DOHH2 (cell line): ENCODE measurements at regions not wholly inside any gene's neighbourhood (a gene's known extent, or its start where the extent isn't known, plus 50 kb on each side); places are given as distances from the start of the nearest gene placed in this dataset.

Experiments used
- H3F3A ChIP-seq: fragments of 200-600 bp; sonication (generic), shearing (Covaris generic); 2 replicates; pipeline ENCODE4 v1.6.0; 2016; ENCODE audit warnings: antibody characterized with exemption, mild to moderate bottlenecking; ENCODE audit not compliant: control insufficient read depth, insufficient read depth
- H3K27ac ChIP-seq: fragments of 200-600 bp; sonication (generic); 2 replicates; pipeline ENCODE4 v1.5.1; 2014; ENCODE audit warnings: low read depth, mild to moderate bottlenecking, low read length, moderate library complexity
- H3K27me3 ChIP-seq: fragments of 200-600 bp; sonication (generic); 2 replicates; pipeline ENCODE4 v1.6.1; 2014; ENCODE audit warnings: mild to moderate bottlenecking, low read length, mixed read lengths; ENCODE audit not compliant: control insufficient read depth
- H3K36me3 ChIP-seq: fragments of 200-600 bp; sonication (generic); 2 replicates; pipeline ENCODE4 v1.6.1; 2014; ENCODE audit warnings: mild to moderate bottlenecking, low read length, moderate library complexity, mixed read lengths; ENCODE audit not compliant: control insufficient read depth
- H3K4me1 ChIP-seq: fragments of 200-600 bp; sonication (generic); 2 replicates; pipeline ENCODE4 v1.6.1; 2014; ENCODE audit warnings: mild to moderate bottlenecking, low read length, mixed read lengths; ENCODE audit not compliant: control insufficient read depth
- H3K4me2 ChIP-seq: fragments of 200-600 bp; sonication (generic); 2 replicates; pipeline ENCODE4 v1.6.0; 2014; ENCODE audit warnings: mild to moderate bottlenecking, low read length, moderate library complexity
- H3K4me3 ChIP-seq: fragments of 200-600 bp; sonication (generic); 2 replicates; pipeline ENCODE4 v1.5.1; 2014; ENCODE audit warnings: mild to moderate bottlenecking, low read length, mixed read lengths
- H3K79me2 ChIP-seq: fragments of 200-600 bp; sonication (generic); 2 replicates; pipeline ENCODE4 v1.6.1; 2014; ENCODE audit warnings: mild to moderate bottlenecking, low read length, mixed read lengths; ENCODE audit not compliant: control insufficient read depth
- H3K9me2 ChIP-seq: fragments of 200-600 bp; sonication (generic); replicated peaks from 2 replicates; pipeline ENCODE4 v1.6.1; 2014; ENCODE audit warnings: mild to moderate bottlenecking, low read length, mixed read lengths; ENCODE audit not compliant: control insufficient read depth
- H3K9me3 ChIP-seq: fragments of 200-600 bp; sonication (generic); 2 replicates; pipeline ENCODE4 v1.6.1; 2014; ENCODE audit warnings: antibody characterized with exemption, low read length, mixed read lengths; ENCODE audit not compliant: control insufficient read depth, insufficient read depth
- H4K20me1 ChIP-seq: fragments of 200-600 bp; sonication (generic); 2 replicates; pipeline ENCODE4 v1.6.0; 2014; ENCODE audit warnings: low read depth, mild to moderate bottlenecking, antibody characterized with exemption, low read length, moderate library complexity; ENCODE audit not compliant: control insufficient read depth, insufficient read depth
- CTCF ChIP-seq: fragments of 200-600 bp; sonication (generic); IDR thresholded peaks from one replicate; pipeline ENCODE4 v1.5.1; 2014; ENCODE audit warnings: antibody characterized with exemption, mild to moderate bottlenecking, low read depth, low read length; ENCODE audit not compliant: poor library complexity, severe bottlenecking
- EZH2phosphoT487 ChIP-seq: fragments of 200-600 bp; sonication (generic); IDR thresholded peaks from 2 replicates; pipeline ENCODE4 v1.6.1; 2017; ENCODE audit warnings: borderline replicate concordance, mild to moderate bottlenecking, antibody characterized with exemption, low read length, moderate library complexity, mixed read lengths

GRCh38 chr21:34022627-34023335 lies 50.6 kb upstream of the MRPS6 start:
- TF ChIP-seq CTCF (no peak), EZH2phosphoT487 (no peak)
- H4K20me1 ChIP-seq = no peaks in the 10 kb centered on the region
- peaks cover 13% of the 10 kb centered on the region for H3K36me3 ChIP-seq
- H3K4me3 ChIP-seq = peak overlapping the region; percentile 34
- peak overlapping the region; percentile 15; the same call in 1 of the 2 replicates for H3K27ac ChIP-seq
- H3K27me3 ChIP-seq = no peaks in the 10 kb centered on the region
- H3K9me3 ChIP-seq = no peaks in the 10 kb centered on the region
- peaks cover 22% of the 10 kb centered on the region for H3F3A ChIP-seq
- H3K79me2 ChIP-seq = no peaks in the 10 kb centered on the region
- H3K4me1 ChIP-seq = peaks cover 59% of the 10 kb centered on the region
- peak overlapping the region; percentile 48 for H3K4me2 ChIP-seq
- H3K9me2 ChIP-seq = no peaks in the 10 kb centered on the region

- peaks cover 27% of the 10 kb centered on the region for H3F3A ChIP-seq
- TF ChIP-seq CTCF (no peak), EZH2phosphoT487 (no peak)
- no peaks in the 10 kb centered on the region for H3K79me2 ChIP-seq
- no peaks in the 10 kb centered on the region for H3K9me3 ChIP-seq
- peak overlapping the region; percentile 77 for H3K4me2 ChIP-seq
- H3K9me2 ChIP-seq = no peaks in the 10 kb centered on the region
- H3K4me3 ChIP-seq = 0 out of 2 replicates have a peak overlapping the region, but pooled peaks have one; percentile 1
- peaks cover 68% of the 10 kb centered on the region for H3K4me1 ChIP-seq
- H3K36me3 ChIP-seq = peaks cover 13% of the 10 kb centered on the region
- H3K27ac ChIP-seq = 0 out of 2 replicates have a peak overlapping the region, but pooled peaks have one; percentile 97
- H3K27me3 ChIP-seq = no peaks in the 10 kb centered on the region
- no peaks in the 10 kb centered on the region for H4K20me1 ChIP-seq
Observed at GRCh38 chr21:34021726-34022125, 51.7 kb upstream of the MRPS6 start.

GRCh38 chr21:34020983-34021553 lies 52.3 kb upstream of the MRPS6 start:
- Histone ChIP-seq H3K9me3 (no peaks in the 10 kb centered on the region), H3K36me3 (peaks cover 13% of the 10 kb centered on the region), H3K4me2 (peak overlapping the region; percentile 77), H3K4me3 (peak overlapping the region; percentile 55), H3K27ac (peak overlapping the region; percentile 97), H3K9me2 (no peaks in the 10 kb centered on the region), H3K4me1 (peaks cover 68% of the 10 kb centered on the region), H3K79me2 (no peaks in the 10 kb centered on the region), H3F3A (peaks cover 27% of the 10 kb centered on the region), H4K20me1 (no peaks in the 10 kb centered on the region), H3K27me3 (no peaks in the 10 kb centered on the region)
- TF ChIP-seq EZH2phosphoT487 = no peak
- TF ChIP-seq CTCF = no peak
